Stimulated activated CD8-positive, alpha-beta memory T cell treated with anti-CD3 and anti-CD28 coated beads, Interleukin-2, amount 100 ng/mL, for 1 hour (primary cell): ENCODE measurements at regions not wholly inside any gene's neighbourhood (a gene's known extent, or its start where the extent isn't known, plus 50 kb on each side); places are given as distances from the start of the nearest gene placed in this dataset.

Source experiments
- DNase-seq, 2 donors: peaks; one replicate each; pipeline ENCODE4 v3.0.0-alpha.2; 2020; ENCODE audit warnings: low read depth in 2 of 2

DNA sequence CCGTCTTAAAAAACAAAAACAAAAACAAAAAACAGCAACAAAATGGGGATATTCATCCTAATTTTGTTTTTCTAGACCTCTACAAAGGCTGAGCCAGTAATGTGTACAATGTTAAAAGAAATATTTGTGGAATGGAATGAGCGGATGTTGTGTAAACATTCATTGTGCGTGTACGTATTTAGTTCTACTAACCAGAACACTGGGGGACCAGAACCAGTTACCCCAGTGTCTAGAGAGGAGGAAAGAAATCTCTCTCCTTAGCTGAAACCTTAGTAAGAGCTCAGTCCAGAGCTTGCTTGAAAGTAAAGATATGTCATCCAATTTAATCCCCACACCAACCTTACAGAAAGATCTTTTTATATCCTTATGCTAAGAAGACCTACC lies 106.7 kb upstream of the CPEB4 start:
- no peak for DNase-seq

DNA sequence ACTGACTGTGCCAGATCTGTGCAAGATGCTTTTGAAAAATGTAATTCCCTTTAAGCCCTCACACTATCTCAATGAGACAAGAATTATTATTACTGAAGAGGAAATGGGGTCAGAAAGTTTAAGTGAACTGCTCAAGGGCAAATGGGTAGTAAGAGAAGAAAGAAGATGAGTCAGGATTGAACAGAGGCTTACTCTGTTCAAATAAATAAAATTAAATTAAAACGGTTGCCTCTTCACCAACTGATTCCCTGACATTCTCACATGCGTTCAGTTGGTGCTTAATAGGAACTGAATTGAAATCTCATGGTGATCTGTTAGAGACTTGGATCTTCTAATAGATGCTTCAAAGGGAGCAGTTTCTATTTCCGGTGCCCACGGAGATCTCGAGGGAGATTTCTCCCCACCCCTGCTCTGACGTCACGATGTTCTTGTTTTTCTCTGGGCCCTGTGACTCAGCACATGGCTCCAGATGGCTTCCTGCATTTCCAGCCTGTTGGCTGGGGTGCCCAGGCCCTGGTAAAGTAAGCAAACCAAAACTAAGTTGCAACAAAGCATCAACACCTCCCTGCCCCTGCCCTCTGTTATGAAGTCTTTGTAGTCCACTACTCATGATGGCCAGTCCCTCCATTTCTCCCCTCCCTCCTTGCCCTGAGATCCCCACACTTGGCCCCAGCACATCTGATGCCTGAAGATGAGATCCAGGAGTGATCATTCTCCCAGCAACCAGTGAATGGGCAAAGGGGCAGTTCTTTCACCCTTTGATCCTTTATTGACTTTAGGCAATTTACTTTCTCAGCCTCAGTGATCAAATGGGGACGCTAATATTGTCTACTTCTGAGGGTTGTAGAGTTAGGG lies 106.1 kb upstream of the CPEB4 start:
- DNase-seq = peak; percentile 35 to 36

DNA sequence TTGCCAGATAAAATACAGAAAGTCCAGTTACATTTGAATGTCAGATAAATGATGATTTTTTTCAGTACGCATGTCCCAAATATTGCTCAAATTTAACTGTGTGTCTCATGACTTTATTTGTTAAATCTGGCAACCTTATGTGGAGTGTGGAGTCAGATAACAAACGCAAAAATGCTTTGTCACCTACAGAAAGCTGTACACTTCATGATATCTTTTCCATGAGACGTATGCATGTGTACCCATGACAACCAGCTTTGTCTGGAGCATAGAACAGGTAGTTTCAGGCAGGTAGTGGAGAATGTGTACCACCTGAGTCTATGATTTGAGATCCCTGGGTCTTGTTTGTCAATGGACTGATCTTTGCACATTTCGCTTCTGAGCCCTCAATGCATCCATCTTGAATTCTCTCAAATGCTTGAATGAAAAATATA lies 105.5 kb upstream of the CPEB4 start:
- no peak for DNase-seq

DNA sequence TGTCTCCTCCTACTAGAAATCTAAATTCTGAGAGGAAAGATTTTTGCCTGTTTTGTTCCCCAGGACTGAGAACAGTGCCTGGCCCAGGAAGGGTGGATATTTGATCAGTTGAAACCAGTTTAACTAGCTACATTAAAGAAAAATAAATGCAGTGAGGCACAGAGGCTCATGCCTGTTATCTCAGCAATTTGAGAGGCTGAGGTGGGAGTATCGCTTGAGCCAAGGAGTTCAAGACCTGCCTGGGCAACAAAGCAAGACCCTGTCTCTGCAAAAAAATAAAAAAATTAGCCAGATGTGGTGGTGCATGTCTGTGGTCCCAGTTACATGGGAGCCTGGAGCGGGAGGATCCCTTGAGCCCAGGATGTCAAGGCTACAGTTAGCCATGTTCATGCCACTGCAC lies 104.8 kb upstream of the CPEB4 start:
- no peak for DNase-seq

DNA sequence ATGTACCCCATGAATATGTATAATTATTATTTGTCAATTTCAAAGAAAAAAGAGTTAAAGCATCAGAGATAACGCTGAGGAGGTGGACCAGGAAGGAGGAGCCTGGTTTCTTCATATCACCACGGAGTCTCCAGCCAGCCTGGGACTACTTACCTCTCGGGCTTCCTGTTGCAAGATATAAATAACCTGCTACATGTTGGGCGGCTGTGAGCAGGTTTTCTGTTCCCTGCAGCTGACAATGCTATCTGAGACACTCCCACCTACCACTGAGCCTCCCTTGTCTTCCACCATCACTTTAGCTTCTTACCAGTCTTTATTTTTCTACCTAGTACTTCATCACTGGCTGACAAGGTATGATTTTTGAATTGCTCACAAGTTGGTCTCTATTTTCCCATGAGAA lies 102.7 kb upstream of the CPEB4 start:
- no peak for DNase-seq

GRCh38 chr5:173785866-173786265 lies 102.3 kb upstream of the CPEB4 start:
- no peak for DNase-seq

GRCh38 chr5:173786286-173787187 lies 101.6 kb upstream of the CPEB4 start:
- no peak for DNase-seq

DNA sequence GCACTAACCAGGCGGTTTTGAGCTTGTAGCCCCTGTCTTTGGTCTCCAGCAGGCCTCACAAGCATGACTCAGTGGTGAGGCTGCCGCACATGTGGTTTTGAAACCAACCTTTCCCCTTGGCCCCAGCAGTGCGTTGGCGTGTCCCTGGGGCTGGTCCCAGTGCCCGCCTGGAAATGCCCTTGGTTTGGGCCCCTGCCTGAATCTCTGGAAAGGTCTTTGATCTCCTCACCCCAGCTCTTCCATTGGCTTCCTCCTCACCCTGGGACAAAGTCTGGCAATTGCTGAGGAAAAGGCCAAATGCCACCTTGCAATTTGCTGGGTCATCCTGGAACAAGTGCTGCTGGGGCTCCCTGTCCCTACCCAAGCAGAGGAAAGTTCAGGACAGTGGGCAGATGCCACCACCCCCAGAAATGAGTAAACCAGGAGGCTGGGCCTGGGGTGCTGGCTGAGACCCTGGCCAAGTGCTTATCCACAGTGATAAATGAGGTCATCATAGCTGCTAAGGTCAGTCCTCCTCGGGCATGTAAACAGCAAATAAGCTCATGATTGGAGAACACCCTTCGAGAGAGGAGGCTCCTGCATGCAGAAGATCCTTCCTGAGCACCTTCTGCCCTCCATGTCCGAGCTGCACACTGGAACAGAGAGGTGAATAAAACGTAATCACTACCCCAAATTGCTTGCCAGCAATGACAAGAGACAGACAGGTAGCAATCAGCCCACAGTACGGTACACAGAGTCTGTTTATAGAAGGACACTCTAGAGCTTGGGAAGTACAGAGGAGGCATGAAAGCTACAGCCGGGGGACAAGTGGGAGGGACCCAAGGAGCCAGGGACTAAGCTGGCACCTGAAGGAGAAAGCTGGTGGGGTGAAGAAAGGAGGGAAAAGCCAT lies 98.9 kb upstream of the CPEB4 start:
- DNase-seq = no peak

DNA sequence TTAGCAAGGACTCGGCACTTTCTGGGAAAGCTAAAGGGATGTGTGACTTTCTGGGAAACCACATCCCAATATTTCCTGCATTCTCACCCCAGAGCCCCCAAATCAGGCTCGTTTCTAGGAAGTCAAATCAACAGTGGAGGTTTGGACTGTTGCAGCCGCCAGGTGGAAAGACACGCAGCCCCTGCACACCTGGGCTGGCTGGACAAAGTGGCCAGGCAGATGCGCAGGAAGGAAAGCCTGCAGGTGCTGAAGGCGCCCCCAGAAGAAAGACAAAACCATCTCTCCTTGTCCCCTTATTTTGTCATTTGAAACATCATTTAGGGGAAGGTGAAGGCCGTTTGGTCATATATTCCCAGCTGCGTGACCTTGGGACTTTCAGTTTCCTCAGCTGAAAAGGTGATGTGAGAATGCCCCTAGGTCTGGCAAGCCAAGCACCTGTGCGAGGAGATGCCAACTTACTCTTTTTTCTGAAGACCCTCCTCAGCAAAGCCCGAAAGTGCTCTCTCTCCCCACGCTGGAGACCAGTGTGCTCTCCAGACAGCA lies 97.9 kb upstream of the CPEB4 start:
- no peak for DNase-seq

DNA sequence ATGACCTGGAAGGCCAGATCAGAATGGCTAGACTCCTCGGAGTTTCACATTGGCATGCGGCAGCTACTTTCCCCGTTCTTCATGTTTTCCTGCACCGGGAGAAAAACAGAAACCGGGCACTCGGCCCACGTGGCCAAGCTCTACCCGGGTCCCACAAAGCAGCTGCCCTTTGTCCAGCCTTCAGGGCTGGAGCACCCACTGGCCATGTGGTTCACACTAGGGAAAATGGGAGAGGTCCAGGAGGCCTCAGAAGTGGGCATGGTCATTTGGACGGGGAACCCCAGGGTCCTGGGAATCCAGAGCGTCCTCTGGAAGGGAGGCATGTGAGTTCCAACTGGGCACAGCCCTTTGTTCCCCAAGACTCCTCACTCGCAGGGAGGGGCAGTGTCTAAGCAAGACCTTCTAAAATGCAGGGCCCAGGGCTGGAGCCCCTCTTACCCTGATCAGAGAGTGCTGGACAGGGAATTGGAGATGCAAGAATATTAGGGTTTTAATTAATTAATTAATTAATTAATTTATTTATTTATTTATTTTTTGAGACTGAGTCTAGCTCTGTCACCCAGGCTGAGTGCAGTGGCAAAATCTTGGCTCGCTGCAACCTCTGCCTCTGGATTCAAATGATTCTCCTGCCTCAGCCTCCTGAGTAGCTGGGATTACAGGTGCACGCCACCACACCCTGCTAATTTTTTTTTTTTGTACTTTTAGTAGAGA lies 97.2 kb upstream of the CPEB4 start:
- no peak for DNase-seq

DNA sequence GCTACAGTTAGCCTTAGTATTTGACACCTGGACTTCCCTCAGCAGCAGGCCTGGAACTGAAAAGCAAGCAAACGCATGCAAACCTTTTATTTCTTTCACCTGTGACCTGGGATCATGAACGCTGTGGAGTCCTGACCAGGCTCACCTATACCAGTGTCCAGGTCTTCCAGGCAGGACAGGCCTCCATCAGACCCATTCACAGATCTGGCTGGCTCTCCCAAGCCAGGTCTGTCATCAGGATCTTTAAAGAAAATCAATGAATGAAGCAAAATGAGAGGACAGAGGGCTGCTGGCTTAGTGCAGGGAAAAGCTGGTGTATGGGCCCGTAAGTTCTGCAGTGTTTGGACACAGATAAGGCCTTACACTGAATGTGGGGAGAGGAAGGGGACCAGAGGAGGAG lies 96.3 kb upstream of the CPEB4 start:
- no peak for DNase-seq

GRCh38 chr5:173792781-173793547 lies 95.2 kb upstream of the CPEB4 start:
- no peak for DNase-seq

- DNase-seq = no peak
These were observed 94.3 kb upstream of the CPEB4 start for GRCh38 chr5:173793648-173794548.

- no peak for DNase-seq
These were observed 93.2 kb upstream of the CPEB4 start for GRCh38 chr5:173794901-173795416.

- DNase-seq = no peak
These were observed 92.5 kb upstream of the CPEB4 start for GRCh38 chr5:173795601-173796000.

DNA sequence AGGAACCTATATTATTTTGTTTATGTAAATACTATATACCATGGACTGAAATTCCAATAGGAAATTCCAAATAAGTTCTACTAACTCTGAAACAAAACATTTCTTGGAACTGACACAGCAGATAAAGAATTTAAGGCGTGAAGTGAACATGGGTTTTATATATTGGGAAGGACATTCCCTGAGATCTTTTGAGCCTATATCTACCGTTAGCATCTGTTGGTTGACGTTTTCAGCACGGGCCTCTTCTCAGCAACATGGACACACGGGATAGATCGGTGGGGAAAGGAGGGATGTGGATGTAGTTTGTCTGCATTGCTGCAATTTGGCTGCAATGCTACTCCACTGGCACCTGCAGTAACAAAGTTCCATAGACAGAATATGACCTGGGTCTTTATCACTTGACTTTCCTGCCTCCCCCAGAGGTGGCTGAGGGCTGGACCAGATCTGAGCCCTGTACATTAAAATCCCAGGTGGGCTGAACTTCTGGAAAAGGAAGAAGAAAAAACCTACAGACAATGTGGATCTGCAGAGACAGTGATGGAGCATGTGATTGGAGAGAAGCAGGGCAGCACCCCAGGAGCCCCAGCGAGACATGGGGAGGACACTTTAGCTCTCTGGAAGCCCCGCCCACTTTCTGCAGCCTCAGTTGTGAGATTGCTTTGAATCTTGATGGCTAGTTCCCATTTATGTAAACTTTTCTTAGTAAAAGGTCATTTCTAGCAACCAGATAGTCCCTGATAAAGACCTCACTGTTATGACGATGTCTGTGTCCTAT lies 91.2 kb upstream of the CPEB4 start:
- no peak for DNase-seq

DNA sequence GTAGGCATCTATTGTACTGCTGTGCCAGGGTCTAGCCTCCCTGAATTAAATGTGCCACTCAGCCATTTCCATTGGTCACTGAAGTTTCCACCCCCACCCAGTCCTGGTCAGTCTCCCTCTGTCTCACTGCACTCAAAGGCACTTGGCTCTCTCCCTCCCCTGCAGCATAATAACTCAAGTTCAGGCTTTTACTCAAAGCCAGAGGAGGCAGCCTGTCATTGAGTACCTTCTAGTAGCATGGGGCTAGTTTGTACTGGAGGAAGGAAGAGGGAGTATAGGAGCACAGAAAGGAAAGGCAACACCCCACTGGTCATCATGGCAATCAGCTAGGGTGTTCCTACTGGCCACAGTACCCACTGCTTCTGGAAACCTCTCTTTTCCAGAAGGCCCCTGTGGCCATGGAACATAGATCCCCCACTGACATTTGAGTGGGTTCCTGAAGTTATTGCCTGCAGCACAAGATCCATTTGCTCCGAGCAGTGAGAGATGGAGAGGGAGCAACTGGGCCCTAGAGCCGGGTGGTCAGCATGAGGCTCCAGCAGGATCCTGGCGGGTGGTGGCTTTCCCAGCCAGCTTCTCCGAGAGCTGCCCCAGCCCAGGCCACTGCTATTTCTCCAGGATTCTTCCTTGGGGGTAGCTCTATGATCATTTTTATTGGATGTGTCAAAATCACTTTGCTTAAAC lies 89.9 kb upstream of the CPEB4 start:
- DNase-seq = no peak
